ENCODE measurements at regions not wholly inside any gene's neighbourhood (a gene's known extent, or its start where the extent isn't known, plus 50 kb on each side); places are given as distances from the start of the nearest gene placed in this dataset.

GRCh38 chr15:96404560-96404959 lies 74.1 kb downstream of the NR2F2 start:
- H3K4me1 ChIP-seq (ENCODE audit: low read depth, poor library complexity, severe bottlenecking), result no peaks in the 10 kb centered on the region
- H2AFZ ChIP-seq (ENCODE audit: low read depth), result no peak overlapping the region
- H3K27ac ChIP-seq, result no peak overlapping the region
- H3K36me3 ChIP-seq (ENCODE audit: insufficient read depth), result no peaks in the 10 kb centered on the region
- TF ChIP-seq, protein P1, sequence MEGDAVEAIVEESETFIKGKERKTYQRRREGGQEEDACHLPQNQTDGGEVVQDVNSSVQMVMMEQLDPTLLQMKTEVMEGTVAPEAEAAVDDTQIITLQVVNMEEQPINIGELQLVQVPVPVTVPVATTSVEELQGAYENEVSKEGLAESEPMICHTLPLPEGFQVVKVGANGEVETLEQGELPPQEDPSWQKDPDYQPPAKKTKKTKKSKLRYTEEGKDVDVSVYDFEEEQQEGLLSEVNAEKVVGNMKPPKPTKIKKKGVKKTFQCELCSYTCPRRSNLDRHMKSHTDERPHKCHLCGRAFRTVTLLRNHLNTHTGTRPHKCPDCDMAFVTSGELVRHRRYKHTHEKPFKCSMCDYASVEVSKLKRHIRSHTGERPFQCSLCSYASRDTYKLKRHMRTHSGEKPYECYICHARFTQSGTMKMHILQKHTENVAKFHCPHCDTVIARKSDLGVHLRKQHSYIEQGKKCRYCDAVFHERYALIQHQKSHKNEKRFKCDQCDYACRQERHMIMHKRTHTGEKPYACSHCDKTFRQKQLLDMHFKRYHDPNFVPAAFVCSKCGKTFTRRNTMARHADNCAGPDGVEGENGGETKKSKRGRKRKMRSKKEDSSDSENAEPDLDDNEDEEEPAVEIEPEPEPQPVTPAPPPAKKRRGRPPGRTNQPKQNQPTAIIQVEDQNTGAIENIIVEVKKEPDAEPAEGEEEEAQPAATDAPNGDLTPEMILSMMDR (conservative IDR thresholded peaks at IDR 0.05; ENCODE audit: low read depth, low read length), result no peak
- H3K27me3 ChIP-seq (ENCODE audit: insufficient read depth, low read depth), result no peaks in the 10 kb centered on the region
- no peaks in the 10 kb centered on the region for H4K20me1 ChIP-seq (ENCODE audit: insufficient read depth)
- no peak overlapping the region for H3K4me3 ChIP-seq (IDR thresholded peaks at IDR 0.05; ENCODE audit: insufficient read depth, low read depth, low read length)
- H3K9ac ChIP-seq, result no peak overlapping the region
- H3K79me2 ChIP-seq (ENCODE audit: insufficient read depth, low read depth), result no peaks in the 10 kb centered on the region
- H3K4me2 ChIP-seq, result no peak overlapping the region

DNA sequence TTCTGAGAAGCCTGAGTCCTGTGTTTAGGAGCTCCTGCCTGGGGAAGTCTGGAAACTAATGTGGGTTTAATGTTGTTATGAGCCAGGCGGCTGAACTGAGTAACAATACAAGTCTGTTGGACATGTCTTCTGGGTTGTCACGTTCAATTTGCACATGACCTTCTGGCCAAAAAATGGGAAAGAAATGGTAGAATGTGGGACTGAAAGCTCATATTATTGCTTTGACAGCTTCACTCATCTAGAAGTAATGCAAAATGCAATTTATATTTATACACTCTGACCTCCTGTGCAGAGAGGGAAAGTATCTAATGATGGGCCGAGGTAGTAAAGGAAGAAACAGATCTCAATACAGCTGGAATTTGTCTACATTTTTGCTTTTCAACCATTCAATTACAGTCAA lies 75.8 kb downstream of the NR2F2 start:
- Histone ChIP-seq H3K27me3 (ENCODE audit: insufficient read depth, low read depth) (no peaks in the 10 kb centered on the region), H3K36me3 (ENCODE audit: insufficient read depth) (no peaks in the 10 kb centered on the region), H3K4me3 (IDR thresholded peaks at IDR 0.05; ENCODE audit: insufficient read depth, low read depth, low read length) (no peak overlapping the region), H3K9ac (no peak overlapping the region), H3K27ac (no peak overlapping the region), H4K20me1 (ENCODE audit: insufficient read depth) (no peaks in the 10 kb centered on the region), H3K4me2 (no peak overlapping the region), H2AFZ (ENCODE audit: low read depth) (no peak overlapping the region), H3K79me2 (ENCODE audit: insufficient read depth, low read depth) (no peaks in the 10 kb centered on the region), H3K4me1 (ENCODE audit: low read depth, poor library complexity, severe bottlenecking) (no peaks in the 10 kb centered on the region)
- TF ChIP-seq, protein P1 (conservative IDR thresholded peaks at IDR 0.05; ENCODE audit: low read depth, low read length), result no peak

- Histone ChIP-seq H3K4me1 (ENCODE audit: low read depth, poor library complexity, severe bottlenecking) (peaks cover under 1% of the 10 kb centered on the region), H2AFZ (ENCODE audit: low read depth) (no peak overlapping the region), H4K20me1 (ENCODE audit: insufficient read depth) (no peaks in the 10 kb centered on the region), H3K4me3 (IDR thresholded peaks at IDR 0.05; ENCODE audit: insufficient read depth, low read depth, low read length) (no peak overlapping the region), H3K36me3 (ENCODE audit: insufficient read depth) (no peaks in the 10 kb centered on the region), H3K27ac (no peak overlapping the region), H3K79me2 (ENCODE audit: insufficient read depth, low read depth) (no peaks in the 10 kb centered on the region), H3K27me3 (ENCODE audit: insufficient read depth, low read depth) (no peaks in the 10 kb centered on the region), H3K9ac (no peak overlapping the region), H3K4me2 (no peak overlapping the region)
- TF ChIP-seq, protein P1 (conservative IDR thresholded peaks at IDR 0.05; ENCODE audit: low read depth, low read length), result no peak
Measured at GRCh38 chr15:96406701-96407100, 76.2 kb downstream of the NR2F2 start.

DNA sequence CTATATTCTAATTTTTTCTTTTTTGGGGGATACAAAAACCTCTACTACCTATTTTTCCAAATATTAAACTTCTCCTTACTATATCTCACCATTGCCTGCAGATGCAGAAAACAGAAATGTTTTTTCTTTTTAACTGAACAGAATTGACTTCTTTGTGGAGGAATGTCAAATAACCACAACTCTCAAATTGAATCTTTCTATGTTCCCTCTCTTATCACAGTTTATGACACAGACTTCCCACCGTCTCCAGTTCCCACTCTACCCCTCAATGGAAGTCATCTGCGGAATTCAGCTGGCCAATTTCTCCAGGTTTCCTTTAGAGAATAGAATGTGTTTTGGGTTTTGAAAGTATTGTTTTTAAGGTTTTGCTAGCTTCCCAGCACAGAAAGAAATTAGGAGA lies 77.0 kb downstream of the NR2F2 start:
- H3K36me3 ChIP-seq (ENCODE audit: insufficient read depth), result no peaks in the 10 kb centered on the region
- H3K4me1 ChIP-seq (ENCODE audit: low read depth, poor library complexity, severe bottlenecking), result peaks cover 7% of the 10 kb centered on the region
- H3K27me3 ChIP-seq (ENCODE audit: insufficient read depth, low read depth), result no peaks in the 10 kb centered on the region
- TF ChIP-seq, protein P1 (conservative IDR thresholded peaks at IDR 0.05; ENCODE audit: low read depth, low read length), result no peak
- no peak overlapping the region for H3K4me2 ChIP-seq
- H4K20me1 ChIP-seq (ENCODE audit: insufficient read depth), result no peaks in the 10 kb centered on the region
- H3K4me3 ChIP-seq (IDR thresholded peaks at IDR 0.05; ENCODE audit: insufficient read depth, low read depth, low read length), result no peak overlapping the region
- H3K27ac ChIP-seq, result no peak overlapping the region
- H3K9ac ChIP-seq, result no peak overlapping the region
- H3K79me2 ChIP-seq (ENCODE audit: insufficient read depth, low read depth), result no peaks in the 10 kb centered on the region
- no peak overlapping the region for H2AFZ ChIP-seq (ENCODE audit: low read depth)

All from KMS-11 (cell line).